Transverse colon (tissue), 4 donors: ENCODE measurements at regions not wholly inside any gene's neighbourhood (a gene's known extent, or its start where the extent isn't known, plus 50 kb on each side); places are given as distances from the start of the nearest gene placed in this dataset.

Experiments
- DNase-seq: peaks from one replicate; pipeline ENCODE4 v3.0.0-alpha.2; 2019
- H3K27ac ChIP-seq, 4 donors: fragments of 200-600 bp; sonication (generic); 2 replicates each; pipeline ENCODE4 v1.5.1; 2016 to 2018; ENCODE audit warnings: inconsistent platforms in 4 of 4
- H3K27me3 ChIP-seq: fragments of 200-600 bp; sonication (generic); 2 replicates; pipeline ENCODE4 v1.5.1; 2017; ENCODE audit warnings: inconsistent platforms
- H3K36me3 ChIP-seq, 4 donors: fragments of 200-600 bp; sonication (generic); 2 replicates each; pipeline ENCODE4 v1.5.1; 2017 to 2019; ENCODE audit warnings: inconsistent platforms in 4 of 4
- H3K4me1 ChIP-seq, 4 donors: fragments of 200-600 bp; sonication (generic); 2 replicates each; pipeline ENCODE4 v1.5.1; 2017 to 2020; ENCODE audit warnings: inconsistent platforms in 4 of 4
- H3K4me3 ChIP-seq, 4 donors: fragments of 200-600 bp; sonication (generic); 1 replicate in 1 of 4; 2 replicates in 3 of 4; pipeline versions ENCODE4 v1.5.1 to v1.6.1; 2017 to 2019; ENCODE audit warnings: inconsistent platforms in 4 of 4
- H3K9me3 ChIP-seq, 2 donors: fragments of 200-600 bp; sonication (generic); 2 replicates each; pipeline ENCODE4 v1.5.1; 2017 to 2019; ENCODE audit warnings: inconsistent platforms in 2 of 2
- EP300 ChIP-seq: sonication (generic); formaldehyde crosslinking; IDR thresholded peaks from one replicate; pipeline ENCODE4 v1.6.1; 2017; ENCODE audit warnings: antibody characterized with exemption, low read depth
- POLR2A ChIP-seq: fragments of 450-650 bp; IDR thresholded peaks from one replicate; pipeline ENCODE4 v1.6.1; 2016; ENCODE audit warnings: antibody characterized with exemption, mild to moderate bottlenecking, moderate library complexity
- POLR2AphosphoS5 ChIP-seq, 3 donors: sonication (generic); formaldehyde crosslinking; IDR thresholded peaks; one replicate each; pipeline ENCODE4 v1.6.1; 2016; ENCODE audit warnings: antibody characterized with exemption in 3 of 3
- WGBS, 2 donors: methylation state at CpG; one replicate each; pipeline ENCODE4 v1.1.5; 2018; ENCODE audit warnings: low coverage in 1 of 2; 5-methylcytosine and 5-hydroxymethylcytosine counted together
- in situ Hi-C, 4 donors: fragments of 200-750 bp; cut with MboI; loops; one replicate each; pipeline versions ENCODE4 v1.15.0 to v1.15.1; 2017; ENCODE audit warnings: low sequenced_read_pairs in 3 of 4, low pct_ligation_motif_present in 1 of 4, low pct_unique_long_range_greater_than_20kb in 1 of 4
- intact Hi-C: fragments of 100-400 bp; cut with DNase I; formaldehyde crosslinking; loops from one replicate; pipeline ENCODE4 v1.15.1; 2023; ENCODE audit warnings: low total_unique reads
- TF ChIP-seq, protein P1 (sequence below), 5 experiments: fragments of 200-600 bp in 3 of 5; fragments of 450-650 bp in 2 of 5; sonication (generic) in 3 of 5; IDR thresholded peaks; 1 replicate in 2 of 5; 2 replicates in 3 of 5; pipeline ENCODE4 v1.5.1; 2016 to 2017; ENCODE audit warnings: antibody characterized with exemption in 5 of 5, inconsistent platforms in 3 of 5, mild to moderate bottlenecking in 2 of 5, moderate library complexity in 1 of 5

- Histone ChIP-seq H3K27me3 (no peaks in the 10 kb centered on the region), H3K27ac (no peak overlapping the region)
- TF ChIP-seq, protein P1, sequence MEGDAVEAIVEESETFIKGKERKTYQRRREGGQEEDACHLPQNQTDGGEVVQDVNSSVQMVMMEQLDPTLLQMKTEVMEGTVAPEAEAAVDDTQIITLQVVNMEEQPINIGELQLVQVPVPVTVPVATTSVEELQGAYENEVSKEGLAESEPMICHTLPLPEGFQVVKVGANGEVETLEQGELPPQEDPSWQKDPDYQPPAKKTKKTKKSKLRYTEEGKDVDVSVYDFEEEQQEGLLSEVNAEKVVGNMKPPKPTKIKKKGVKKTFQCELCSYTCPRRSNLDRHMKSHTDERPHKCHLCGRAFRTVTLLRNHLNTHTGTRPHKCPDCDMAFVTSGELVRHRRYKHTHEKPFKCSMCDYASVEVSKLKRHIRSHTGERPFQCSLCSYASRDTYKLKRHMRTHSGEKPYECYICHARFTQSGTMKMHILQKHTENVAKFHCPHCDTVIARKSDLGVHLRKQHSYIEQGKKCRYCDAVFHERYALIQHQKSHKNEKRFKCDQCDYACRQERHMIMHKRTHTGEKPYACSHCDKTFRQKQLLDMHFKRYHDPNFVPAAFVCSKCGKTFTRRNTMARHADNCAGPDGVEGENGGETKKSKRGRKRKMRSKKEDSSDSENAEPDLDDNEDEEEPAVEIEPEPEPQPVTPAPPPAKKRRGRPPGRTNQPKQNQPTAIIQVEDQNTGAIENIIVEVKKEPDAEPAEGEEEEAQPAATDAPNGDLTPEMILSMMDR (IDR thresholded peaks at IDR 0.05): no peak
- no peak for TF ChIP-seq EP300
- TF ChIP-seq POLR2AphosphoS5 (IDR thresholded peaks at IDR 0.05): no peak
- no peak for TF ChIP-seq POLR2A
Observed at GRCh38 chr2:226159875-226160479, 639.6 kb downstream of the IRS1 start.

GRCh38 chr2:226158940-226159339, 640.7 kb downstream of the IRS1 start:
- TF ChIP-seq POLR2AphosphoS5 (IDR thresholded peaks at IDR 0.05): no peak
- Histone ChIP-seq H3K4me1 (no peaks in the 10 kb centered on the region), H3K27me3 (no peaks in the 10 kb centered on the region), H3K27ac (no peak overlapping the region), H3K36me3 (no peaks in the 10 kb centered on the region), H3K9me3 (no peaks in the 10 kb centered on the region), H3K4me3 (no peak overlapping the region)
- intact Hi-C loops: no loop called here
- no peak for DNase-seq
- WGBS, 2 donors: 86 to 89% methylated on average over 2 of the region's 2 CpGs
- in situ Hi-C loops: no loop called here

More at GRCh38 chr2:226159875-226160479, 639.6 kb downstream of the IRS1 start:
- H3K4me3 ChIP-seq: no peak overlapping the region
- H3K4me1 ChIP-seq: no peaks in the 10 kb centered on the region
- intact Hi-C loops (no loop called here), in situ Hi-C loops (no loop called here)
- no peaks in the 10 kb centered on the region for H3K9me3 ChIP-seq
- no peak for DNase-seq
- WGBS, 2 donors: 15 to 25% methylated on average over 4 of the region's 4 CpGs
- no peaks in the 10 kb centered on the region for H3K36me3 ChIP-seq

DNA sequence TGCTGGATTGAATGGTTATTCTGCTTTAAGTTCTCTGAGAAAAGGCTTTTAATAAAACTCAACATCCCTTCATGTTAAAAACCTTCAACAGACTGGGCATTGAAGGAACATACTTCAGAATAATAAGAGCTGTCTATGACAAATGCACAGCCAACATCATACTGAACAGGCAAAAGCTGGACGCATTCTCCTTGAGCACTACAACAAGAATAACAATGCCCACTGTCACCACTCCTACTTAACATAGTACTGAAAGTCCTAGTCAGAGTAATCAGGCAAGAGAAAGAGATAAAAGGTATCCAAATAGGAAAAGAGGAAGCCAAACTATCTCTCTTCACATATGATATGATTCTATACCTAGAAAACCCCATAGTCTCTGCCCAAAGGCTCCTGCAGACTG, 641.4 kb downstream of the IRS1 start:
- Histone ChIP-seq H3K27me3 (no peaks in the 10 kb centered on the region), H3K27ac (no peak overlapping the region), H3K9me3 (no peaks in the 10 kb centered on the region), H3K4me1 (no peaks in the 10 kb centered on the region), H3K36me3 (no peaks in the 10 kb centered on the region), H3K4me3 (no peak overlapping the region)
- intact Hi-C loops (no loop called here), in situ Hi-C loops (no loop called here)
- 85 to 91% methylated on average over 1 of the region's 1 CpG for WGBS, 2 donors
- DNase-seq: no peak
- TF ChIP-seq EP300 (no peak), POLR2AphosphoS5 (IDR thresholded peaks at IDR 0.05) (no peak), POLR2A (no peak)
- TF ChIP-seq, protein P1 (IDR thresholded peaks at IDR 0.05): no peak

- no peak for DNase-seq
- intact Hi-C loops (no loop called here), in situ Hi-C loops (no loop called here)
- Histone ChIP-seq H3K4me1 (no peaks in the 10 kb centered on the region), H3K27me3 (no peaks in the 10 kb centered on the region), H3K27ac (no peak overlapping the region), H3K36me3 (no peaks in the 10 kb centered on the region), H3K9me3 (no peaks in the 10 kb centered on the region), H3K4me3 (no peak overlapping the region)
- WGBS, 2 donors: 58 to 61% methylated on average over 4 to 5 of the region's 5 CpGs
- TF ChIP-seq POLR2A (no peak), EP300 (no peak), POLR2AphosphoS5 (IDR thresholded peaks at IDR 0.05) (no peak)
- TF ChIP-seq, protein P1 (IDR thresholded peaks at IDR 0.05): no peak
Observed at GRCh38 chr2:226155093-226155875, 644.3 kb downstream of the IRS1 start.
